H1 (cell line): ENCODE measurements at regions not wholly inside any gene's neighbourhood (a gene's known extent, or its start where the extent isn't known, plus 50 kb on each side); places are given as distances from the start of the nearest gene placed in this dataset.

Experiments used
- CTCF ChIA-PET: fragments of 300-600 bp; sonication (Branson Sonifier 250); formaldehyde crosslinking; loops from one replicate; lab custom pipeline; 2021; ENCODE audit not compliant: partially characterized antibody; lab: Charles Lee
- POLR2A ChIA-PET: fragments of 300-600 bp; sonication (Branson Sonifier 250); formaldehyde crosslinking; loops from one replicate; lab custom pipeline; 2021; ENCODE audit warnings: inconsistent platforms; ENCODE audit not compliant: partially characterized antibody; lab: Charles Lee
- DNase-seq, 2 experiments: peaks; one replicate each; pipeline versions ENCODE4 v3.0.0 to v3.0.0-alpha.2; 2010 to 2022; ENCODE audit warnings: low spot score in 2 of 2, low read depth in 1 of 2, mixed read lengths in 1 of 2
- FAIRE-seq: peaks from 2 replicates; lab custom pipeline; 2011; peaks lifted over from hg19 to GRCh38; lab: Jason Lieb, UNC
- H2AFZ ChIP-seq: 2 replicates; pipeline ENCODE4 v1.8.1; 2012; ENCODE audit warnings: low read length, inconsistent platforms
- H2AK5ac ChIP-seq: 2 replicates; pipeline ENCODE4 v1.6.1; 2013; ENCODE audit warnings: low read depth, low read length
- H2BK120ac ChIP-seq: replicated peaks from 2 replicates; pipeline ENCODE3; 2013; ENCODE audit warnings: low read depth, low read length, inconsistent platforms
- H2BK12ac ChIP-seq: 2 replicates; pipeline ENCODE4 v1.6.1; 2013; ENCODE audit warnings: low read depth, low read length
- H2BK15ac ChIP-seq: 2 replicates; pipeline ENCODE4 v1.6.1; 2013; ENCODE audit warnings: low read length
- H2BK20ac ChIP-seq: 2 replicates; pipeline ENCODE4 v1.6.1; 2013; ENCODE audit warnings: low read length
- H2BK5ac ChIP-seq: 2 replicates; pipeline ENCODE4 v1.6.1; 2013; ENCODE audit warnings: low read depth, low read length
- H3K14ac ChIP-seq: 2 replicates; pipeline ENCODE4 v1.6.1; 2013; ENCODE audit warnings: inconsistent platforms; ENCODE audit not compliant: insufficient read length
- H3K18ac ChIP-seq: 2 replicates; pipeline ENCODE4 v1.6.1; 2013; ENCODE audit warnings: low read length; ENCODE audit errors: extremely low read depth
- H3K23ac ChIP-seq: 2 replicates; pipeline ENCODE4 v1.6.1; 2013; ENCODE audit warnings: inconsistent platforms; ENCODE audit not compliant: insufficient read length
- H3K23me2 ChIP-seq: 2 replicates; pipeline ENCODE4 v1.6.1; 2013; ENCODE audit warnings: low read depth, low read length
- H3K27ac ChIP-seq: 2 replicates; pipeline ENCODE4 v1.6.1; 2011; ENCODE audit warnings: low read depth, low read length, inconsistent platforms
- H3K27me3 ChIP-seq, 4 experiments: replicated peaks in 1 of 4; 1 replicate in 1 of 4; 2 replicates in 3 of 4; pipeline versions ENCODE4 v1.6.1 to v1.8.1; 2011 to 2013; ENCODE audit warnings: low read length in 3 of 4, mild to moderate bottlenecking in 3 of 4, inconsistent platforms in 2 of 4, mixed read lengths in 2 of 4, moderate library complexity in 1 of 4; ENCODE audit not compliant: control insufficient read depth in 3 of 4, insufficient read depth in 3 of 4; ENCODE audit errors: extremely low read depth in 1 of 4
- H3K36me3 ChIP-seq, 4 experiments: 2 replicates each; pipeline versions ENCODE4 v1.6.1 to v1.8.1; 2011 to 2013; ENCODE audit warnings: mild to moderate bottlenecking in 4 of 4, low read length in 3 of 4, moderate library complexity in 2 of 4, control low read depth in 1 of 4, inconsistent platforms in 1 of 4; ENCODE audit not compliant: insufficient read depth in 4 of 4, control insufficient read depth in 2 of 4
- H3K4ac ChIP-seq: replicated peaks from 2 replicates; pipeline ENCODE3; 2013; ENCODE audit warnings: low read length, low read depth, mixed read lengths, inconsistent platforms; ENCODE audit not compliant: insufficient read length
- H3K4me1 ChIP-seq, 4 experiments: replicated peaks in 1 of 4; 1 replicate in 1 of 4; 2 replicates in 3 of 4; pipeline versions ENCODE4 v1.6.1 to v1.8.1; 2011 to 2013; ENCODE audit warnings: low read length in 3 of 4, inconsistent platforms in 2 of 4, mixed read lengths in 1 of 4; ENCODE audit not compliant: insufficient read depth in 4 of 4, control insufficient read depth in 3 of 4
- H3K4me2 ChIP-seq, 2 experiments: 2 replicates each; pipeline versions ENCODE4 v1.6.1 to v1.8.1; 2011 to 2013; ENCODE audit warnings: low read depth in 2 of 2, low read length in 2 of 2, control low read depth in 1 of 2, inconsistent platforms in 1 of 2, mild to moderate bottlenecking in 1 of 2; ENCODE audit not compliant: insufficient read depth in 1 of 2
- H3K4me3 ChIP-seq, 4 experiments: fragments of 200-600, 300-600 bp in 1 of 4; sonication (generic), shearing (Covaris generic), sonication (Bioruptor Twin) in 1 of 4; 2 replicates each; pipeline versions ENCODE4 v1.5.1 to v1.8.1; 2011 to 2016; ENCODE audit warnings: low read length in 4 of 4, low read depth in 3 of 4, control low read depth in 2 of 4, inconsistent platforms in 2 of 4, mild to moderate bottlenecking in 2 of 4, mixed read lengths in 1 of 4, moderate library complexity in 1 of 4; ENCODE audit not compliant: insufficient read depth in 2 of 4; ENCODE audit errors: extremely low read depth in 1 of 4
- H3K56ac ChIP-seq: replicated peaks from 2 replicates; pipeline ENCODE3; 2013; ENCODE audit warnings: low read depth, mild to moderate bottlenecking, mixed read lengths, low read length, inconsistent platforms; ENCODE audit not compliant: insufficient read length
- H3K79me1 ChIP-seq: 2 replicates; pipeline ENCODE4 v1.6.1; 2013; ENCODE audit warnings: low read depth, low read length, control low read depth
- H3K79me2 ChIP-seq, 2 experiments: 2 replicates each; pipeline versions ENCODE4 v1.6.1 to v1.8.1; 2012 to 2013; ENCODE audit warnings: low read length in 2 of 2, mild to moderate bottlenecking in 2 of 2, inconsistent platforms in 1 of 2; ENCODE audit not compliant: insufficient read depth in 2 of 2, control insufficient read depth in 1 of 2
- H3K9ac ChIP-seq, 4 experiments: replicated peaks in 1 of 4; 1 replicate in 1 of 4; 2 replicates in 3 of 4; pipeline versions ENCODE4 v1.6.1 to v1.8.1; 2011 to 2013; ENCODE audit warnings: low read depth in 3 of 4, low read length in 3 of 4, control low read depth in 2 of 4, mild to moderate bottlenecking in 2 of 4, moderate library complexity in 2 of 4, inconsistent platforms in 1 of 4; ENCODE audit errors: extremely low read depth in 1 of 4
- H3K9me3 ChIP-seq, 2 experiments: 2 replicates each; pipeline versions ENCODE4 v1.6.1 to v1.8.1; 2012 to 2013; ENCODE audit warnings: mild to moderate bottlenecking in 2 of 2, moderate library complexity in 2 of 2, control low read depth in 1 of 2, inconsistent platforms in 1 of 2, low read depth in 1 of 2, low read length in 1 of 2, mixed read lengths in 1 of 2; ENCODE audit not compliant: insufficient read depth in 2 of 2
- H4K20me1 ChIP-seq, 2 experiments: replicated peaks in 1 of 2; 2 replicates each; pipeline versions ENCODE3 to v1.8.1; 2011 to 2013; ENCODE audit warnings: inconsistent platforms in 2 of 2, low read length in 2 of 2, mild to moderate bottlenecking in 1 of 2; ENCODE audit not compliant: insufficient read depth in 2 of 2, control insufficient read depth in 1 of 2
- H4K5ac ChIP-seq: 2 replicates; pipeline ENCODE4 v1.6.1; 2013; ENCODE audit warnings: low read length, low read depth, mixed read lengths, inconsistent platforms; ENCODE audit not compliant: insufficient read length
- H4K8ac ChIP-seq: 2 replicates; pipeline ENCODE4 v1.8.0; 2013; ENCODE audit warnings: mild to moderate bottlenecking, moderate library complexity, low read length, inconsistent platforms; ENCODE audit not compliant: insufficient read depth; ENCODE audit errors: extremely low read depth
- H4K91ac ChIP-seq: replicated peaks from 2 replicates; pipeline ENCODE3; 2013; ENCODE audit warnings: low read length, mixed read lengths, inconsistent platforms; ENCODE audit not compliant: insufficient read length
- BACH1 ChIP-seq: IDR thresholded peaks from 2 replicates; pipeline ENCODE4 v1.6.1; 2012; ENCODE audit warnings: low read length, improper control_type of control experiment
- KDM5A ChIP-seq: fragments of 200-600 bp; IDR thresholded peaks from 2 replicates; pipeline ENCODE4 v1.7.1; 2012; ENCODE audit warnings: mild to moderate bottlenecking, low read length, inconsistent platforms, mixed read lengths
- MAX ChIP-seq: IDR thresholded peaks from 2 replicates; pipeline ENCODE4 v1.6.1; 2012; ENCODE audit warnings: inconsistent platforms
- SAP30 ChIP-seq: fragments of 300-600 bp; sonication (generic); IDR thresholded peaks from 2 replicates; pipeline ENCODE4 v1.7.1; 2012; ENCODE audit warnings: low read length, moderate library complexity, mild to moderate bottlenecking, inconsistent platforms; ENCODE audit not compliant: insufficient read depth, insufficient replicate concordance
- SIRT6 ChIP-seq: IDR thresholded peaks from one replicate; pipeline ENCODE4 v1.7.1; 2012; ENCODE audit warnings: low read length, inconsistent platforms
- SP2 ChIP-seq: IDR thresholded peaks from 2 replicates; pipeline ENCODE4 v1.6.1; 2012; ENCODE audit warnings: mild to moderate bottlenecking, low read length, inconsistent platforms
- TEAD4 ChIP-seq: IDR thresholded peaks from 2 replicates; pipeline ENCODE4 v1.6.1; 2012; ENCODE audit warnings: low read depth, low read length, inconsistent platforms, mixed read lengths
- WGBS, 2 experiments: shearing (Covaris generic) in 1 of 2; methylation state at CpG; one replicate each; pipeline versions ENCODE4 v1.1.6 to v1.1.7; 2013 to 2015; ENCODE audit warnings: low lambda C conversion rate in 2 of 2, mixed read lengths in 2 of 2, inconsistent platforms in 1 of 2, low coverage in 1 of 2, missing lambda C conversion rate in 1 of 2; ENCODE audit not compliant: insufficient replicate concordance in 2 of 2, insufficient coverage in 1 of 2, insufficient read length in 1 of 2; ENCODE audit errors: extremely low coverage in 1 of 2, missing lambda C conversion rate in 1 of 2; 5-methylcytosine and 5-hydroxymethylcytosine counted together

GRCh38 chr2:139317259-139317658 lies 537.1 kb upstream of the NXPH2 start:
- 12% methylated on average over 1 of the region's 1 CpG; no CpG with 5 or more reads in 1 of the 2 experiments for WGBS, 2 experiments
- Histone ChIP-seq H3K27me3 (no peaks in the 10 kb centered on the region), H3K4me3 (no peak overlapping the region), H3K4me1 (peaks cover 0 to 5% (median 0%) of the 10 kb centered on the region in 4 experiments; a peak in 2 of 7 replicates), H3K36me3 (no peaks in the 10 kb centered on the region), H3K9ac (no peak overlapping the region), H3K4me2 (no peak overlapping the region; a peak in 1 of 4 replicates), H4K8ac (no peak overlapping the region), H3K9me3 (no peaks in the 10 kb centered on the region), H2BK12ac (no peak overlapping the region), H3K18ac (no peak overlapping the region), H3K79me1 (no peaks in the 10 kb centered on the region), H4K20me1 (no peaks in the 10 kb centered on the region), H2AFZ (no peak overlapping the region), H4K91ac (no peak overlapping the region), H3K23ac (no peak overlapping the region), H2BK5ac (no peak overlapping the region), H3K79me2 (no peaks in the 10 kb centered on the region), H2AK5ac (no peak overlapping the region), H2BK20ac (no peak overlapping the region), H3K14ac (no peak overlapping the region), H3K56ac (no peak overlapping the region), H3K4ac (no peak overlapping the region), H2BK120ac (no peak overlapping the region), H3K27ac (no peak overlapping the region), H4K5ac (no peak overlapping the region), H2BK15ac (no peak overlapping the region), H3K23me2 (no peaks in the 10 kb centered on the region)
- no peak for TF ChIP-seq SIRT6
- TF ChIP-seq KDM5A, result no peak
- TF ChIP-seq SP2, result no peak
- no peak for TF ChIP-seq SAP30
- TF ChIP-seq MAX, result no peak
- no peak for TF ChIP-seq BACH1
- TF ChIP-seq TEAD4, result no peak
- POLR2A ChIA-PET, result no interaction called here
- CTCF ChIA-PET, result no interaction called here
- no peak for DNase-seq
- no peak for FAIRE-seq
